ENCODE measurements at regions not wholly inside any gene's neighbourhood (a gene's known extent, or its start where the extent isn't known, plus 50 kb on each side); places are given as distances from the start of the nearest gene placed in this dataset.

GRCh38 chr5:98504505-98504904, 269.0 kb upstream of the RGMB start:
- no peaks in the 10 kb centered on the region for H3K79me2 ChIP-seq (ENCODE audit: insufficient read depth, low read length)
- no peak overlapping the region for H2AFZ ChIP-seq (ENCODE audit: insufficient read depth, low read depth, low read length, poor library complexity, severe bottlenecking)
- intact Hi-C loops (cut with micrococcal nuclease) = no loop called here
- no peak overlapping the region for H3K4me3 ChIP-seq (replicated peaks in 1 of 3; ENCODE audit: low read depth in 2 of 3, low read length in 3 of 3)
- H3K9ac ChIP-seq (ENCODE audit: insufficient read depth, low read length, poor library complexity, severe bottlenecking) = no peak overlapping the region
- no peak overlapping the region for H3K4me2 ChIP-seq (replicated peaks; ENCODE audit: extremely low read depth, low read length, poor library complexity, severe bottlenecking)
- Mint-ChIP-seq H3K27me3 (ENCODE audit: low read depth in 3 of 3) (no peaks in the 10 kb centered on the region), H3K27ac (no peak overlapping the region), H3K4me3 (no peak overlapping the region), H3K4me1 (no peaks in the 10 kb centered on the region), H3K36me3 (no peaks in the 10 kb centered on the region), H3K9me3 (peaks cover 0 to 4% (median 0%) of the 10 kb centered on the region in 7 donors)
- H3K9me3 ChIP-seq (replicated peaks in 1 of 2; ENCODE audit: control insufficient read depth in 1 of 2, insufficient read depth in 1 of 2, low read length in 2 of 2) = peaks cover 0 to 3% of the 10 kb centered on the region in 2 donors
- H3K27ac ChIP-seq (ENCODE audit: low read depth in 1 of 2, low read length in 2 of 2) = no peak overlapping the region
- H3K27me3 ChIP-seq (ENCODE audit: control insufficient read depth in 2 of 2, insufficient read depth in 2 of 2, low read length in 2 of 2) = no peaks in the 10 kb centered on the region
- WGBS (ENCODE audit: insufficient coverage) = no CpG with 5 or more reads among the region's 2 CpGs
- no peaks in the 10 kb centered on the region for H4K20me1 ChIP-seq (ENCODE audit: insufficient read depth, low read length)
- no peak for TF ChIP-seq CTCF (IDR thresholded peaks at IDR 0.05)
- no peaks in the 10 kb centered on the region for H3K36me3 ChIP-seq (replicated peaks in 1 of 2; ENCODE audit: control insufficient read depth in 1 of 2, insufficient read depth in 2 of 2, low read length in 2 of 2)
- DNase-seq = no peak
- H3K4me1 ChIP-seq (ENCODE audit: control insufficient read depth in 1 of 2, insufficient read depth in 2 of 2, low read length in 2 of 2) = no peaks in the 10 kb centered on the region

GRCh38 chr5:98510143-98510985, 263.1 kb upstream of the RGMB start:
- Histone ChIP-seq H3K27me3 (ENCODE audit: control insufficient read depth in 2 of 2, insufficient read depth in 2 of 2, low read length in 2 of 2) (no peaks in the 10 kb centered on the region), H3K9ac (ENCODE audit: insufficient read depth, low read length, poor library complexity, severe bottlenecking) (no peak overlapping the region), H2AFZ (ENCODE audit: insufficient read depth, low read depth, low read length, poor library complexity, severe bottlenecking) (no peak overlapping the region), H3K4me2 (replicated peaks; ENCODE audit: extremely low read depth, low read length, poor library complexity, severe bottlenecking) (no peak overlapping the region), H3K27ac (ENCODE audit: low read depth in 1 of 2, low read length in 2 of 2) (no peak overlapping the region), H3K9me3 (replicated peaks in 1 of 2; ENCODE audit: control insufficient read depth in 1 of 2, insufficient read depth in 1 of 2, low read length in 2 of 2) (no peaks in the 10 kb centered on the region), H3K4me1 (ENCODE audit: control insufficient read depth in 1 of 2, insufficient read depth in 2 of 2, low read length in 2 of 2) (no peaks in the 10 kb centered on the region), H4K20me1 (ENCODE audit: insufficient read depth, low read length) (no peaks in the 10 kb centered on the region), H3K79me2 (ENCODE audit: insufficient read depth, low read length) (no peaks in the 10 kb centered on the region), H3K4me3 (replicated peaks in 1 of 3; ENCODE audit: low read depth in 2 of 3, low read length in 3 of 3) (no peak overlapping the region), H3K36me3 (replicated peaks in 1 of 2; ENCODE audit: control insufficient read depth in 1 of 2, insufficient read depth in 2 of 2, low read length in 2 of 2) (no peaks in the 10 kb centered on the region)
- 55% methylated on average over 3 of the region's 10 CpGs for WGBS (ENCODE audit: insufficient coverage)
- no peak for TF ChIP-seq CTCF (IDR thresholded peaks at IDR 0.05)
- intact Hi-C loops (cut with micrococcal nuclease) = no loop called here
- Mint-ChIP-seq H3K27ac (no peak overlapping the region), H3K9me3 (peaks cover 0 to 4% (median 0%) of the 10 kb centered on the region in 7 donors), H3K36me3 (no peaks in the 10 kb centered on the region), H3K27me3 (ENCODE audit: low read depth in 3 of 3) (no peaks in the 10 kb centered on the region), H3K4me1 (no peaks in the 10 kb centered on the region), H3K4me3 (no peak overlapping the region)
- no peak for DNase-seq
